ENCODE measurements at regions not wholly inside any gene's neighbourhood (a gene's known extent, or its start where the extent isn't known, plus 50 kb on each side); places are given as distances from the start of the nearest gene placed in this dataset.

GRCh38 chr2:5991305-5991968, 299.3 kb downstream of the SOX11 start:
- TF ChIP-seq CTCF (conservative IDR thresholded peaks at IDR 0.05 in 1 of 2, IDR thresholded peaks at IDR 0.05 in 1 of 2; ENCODE audit: extremely low read depth in 1 of 2, insufficient read depth in 1 of 2, low read depth in 1 of 2, low read length in 2 of 2) (no peak), EZH2 (IDR thresholded peaks at IDR 0.05; ENCODE audit: borderline replicate concordance, low read length) (no peak)
